HUES48 (cell line): ENCODE measurements at regions not wholly inside any gene's neighbourhood (a gene's known extent, or its start where the extent isn't known, plus 50 kb on each side); places are given as distances from the start of the nearest gene placed in this dataset.

Experiments
- H3K27ac ChIP-seq: one replicate; pipeline ENCODE4 v1.7.0; 2013; ENCODE audit warnings: low read depth, low read length, inconsistent platforms
- H3K27me3 ChIP-seq: 2 replicates; pipeline ENCODE4 v1.6.1; 2013; ENCODE audit warnings: mild to moderate bottlenecking, low read length; ENCODE audit not compliant: control insufficient read depth, insufficient read depth
- H3K36me3 ChIP-seq: 2 replicates; pipeline ENCODE4 v1.6.1; 2013; ENCODE audit warnings: low read length; ENCODE audit not compliant: control insufficient read depth, insufficient read depth
- H3K4me1 ChIP-seq: 2 replicates; pipeline ENCODE4 v1.6.1; 2013; ENCODE audit warnings: mild to moderate bottlenecking, low read length; ENCODE audit not compliant: control insufficient read depth, insufficient read depth
- H3K4me3 ChIP-seq: 2 replicates; pipeline ENCODE4 v1.5.1; 2013; ENCODE audit warnings: mild to moderate bottlenecking, low read depth, low read length
- H3K9ac ChIP-seq: 2 replicates; pipeline ENCODE4 v1.6.1; 2013; ENCODE audit warnings: mild to moderate bottlenecking, low read depth, low read length, moderate library complexity
- H3K9me3 ChIP-seq: 2 replicates; pipeline ENCODE4 v1.6.1; 2013; ENCODE audit warnings: low read length; ENCODE audit not compliant: control insufficient read depth, insufficient read depth

GRCh38 chr7:115708013-115708341 lies 322.6 kb downstream of the TFEC start:
- H3K27ac ChIP-seq = no peak overlapping the region
- H3K9ac ChIP-seq = no peak overlapping the region
- H3K9me3 ChIP-seq = no peaks in the 10 kb centered on the region
- no peaks in the 10 kb centered on the region for H3K4me1 ChIP-seq
- no peaks in the 10 kb centered on the region for H3K36me3 ChIP-seq
- H3K4me3 ChIP-seq = no peak overlapping the region
- H3K27me3 ChIP-seq = no peaks in the 10 kb centered on the region

GRCh38 chr7:115707258-115708012 lies 323.1 kb downstream of the TFEC start:
- Histone ChIP-seq H3K27ac (no peak overlapping the region), H3K9me3 (no peaks in the 10 kb centered on the region), H3K4me1 (no peaks in the 10 kb centered on the region), H3K4me3 (no peak overlapping the region), H3K27me3 (no peaks in the 10 kb centered on the region), H3K36me3 (no peaks in the 10 kb centered on the region), H3K9ac (no peak overlapping the region)

- no peak overlapping the region for H3K27ac ChIP-seq
- no peaks in the 10 kb centered on the region for H3K4me1 ChIP-seq
- H3K27me3 ChIP-seq = no peaks in the 10 kb centered on the region
- no peak overlapping the region for H3K4me3 ChIP-seq
- H3K9ac ChIP-seq = no peak overlapping the region
- no peaks in the 10 kb centered on the region for H3K36me3 ChIP-seq
- H3K9me3 ChIP-seq = no peaks in the 10 kb centered on the region
These were observed 325.7 kb downstream of the TFEC start for GRCh38 chr7:115704884-115705283.

GRCh38 chr7:115701141-115701540 lies 329.4 kb downstream of the TFEC start:
- Histone ChIP-seq H3K4me1 (no peaks in the 10 kb centered on the region), H3K4me3 (no peak overlapping the region), H3K9ac (no peak overlapping the region), H3K27ac (no peak overlapping the region), H3K36me3 (no peaks in the 10 kb centered on the region), H3K27me3 (no peaks in the 10 kb centered on the region), H3K9me3 (no peaks in the 10 kb centered on the region)

GRCh38 chr7:115694424-115694823 lies 336.1 kb downstream of the TFEC start:
- Histone ChIP-seq H3K27me3 (no peaks in the 10 kb centered on the region), H3K4me1 (no peaks in the 10 kb centered on the region), H3K4me3 (no peak overlapping the region), H3K9me3 (no peaks in the 10 kb centered on the region), H3K9ac (no peak overlapping the region), H3K36me3 (no peaks in the 10 kb centered on the region), H3K27ac (no peak overlapping the region)

GRCh38 chr7:115693779-115694178 lies 336.8 kb downstream of the TFEC start:
- Histone ChIP-seq H3K9ac (no peak overlapping the region), H3K27me3 (no peaks in the 10 kb centered on the region), H3K36me3 (no peaks in the 10 kb centered on the region), H3K9me3 (no peaks in the 10 kb centered on the region), H3K27ac (no peak overlapping the region), H3K4me1 (no peaks in the 10 kb centered on the region), H3K4me3 (no peak overlapping the region)

- Histone ChIP-seq H3K4me1 (no peaks in the 10 kb centered on the region), H3K9me3 (no peaks in the 10 kb centered on the region), H3K4me3 (no peak overlapping the region), H3K27ac (no peak overlapping the region), H3K36me3 (no peaks in the 10 kb centered on the region), H3K9ac (no peak overlapping the region), H3K27me3 (no peaks in the 10 kb centered on the region)
These were observed 340.6 kb downstream of the TFEC start for GRCh38 chr7:115689941-115690340.

- no peaks in the 10 kb centered on the region for H3K36me3 ChIP-seq
- H3K4me1 ChIP-seq = peaks cover 9% of the 10 kb centered on the region
- H3K27me3 ChIP-seq = no peaks in the 10 kb centered on the region
- H3K4me3 ChIP-seq = no peak overlapping the region
- no peaks in the 10 kb centered on the region for H3K9me3 ChIP-seq
- H3K27ac ChIP-seq = no peak overlapping the region
- H3K9ac ChIP-seq = no peak overlapping the region
These were observed 347.5 kb downstream of the TFEC start for GRCh38 chr7:115683093-115683492.

- Histone ChIP-seq H3K4me1 (peaks cover 9% of the 10 kb centered on the region), H3K9ac (no peak overlapping the region), H3K9me3 (no peaks in the 10 kb centered on the region), H3K27ac (no peak overlapping the region), H3K4me3 (no peak overlapping the region), H3K36me3 (no peaks in the 10 kb centered on the region), H3K27me3 (no peaks in the 10 kb centered on the region)
These were observed 348.1 kb downstream of the TFEC start for GRCh38 chr7:115682507-115682906.

GRCh38 chr7:115680921-115681320 lies 349.6 kb downstream of the TFEC start:
- no peaks in the 10 kb centered on the region for H3K9me3 ChIP-seq
- no peak overlapping the region for H3K4me3 ChIP-seq
- H3K27ac ChIP-seq = no peak overlapping the region
- H3K4me1 ChIP-seq = peaks cover 9% of the 10 kb centered on the region
- H3K36me3 ChIP-seq = no peaks in the 10 kb centered on the region
- no peak overlapping the region for H3K9ac ChIP-seq
- H3K27me3 ChIP-seq = no peaks in the 10 kb centered on the region

GRCh38 chr7:115679976-115680375 lies 350.6 kb downstream of the TFEC start:
- Histone ChIP-seq H3K27ac (no peak overlapping the region), H3K36me3 (no peaks in the 10 kb centered on the region), H3K9ac (no peak overlapping the region), H3K4me3 (no peak overlapping the region), H3K27me3 (no peaks in the 10 kb centered on the region), H3K4me1 (peaks cover 9% of the 10 kb centered on the region), H3K9me3 (no peaks in the 10 kb centered on the region)
